Skin of body (tissue), 1 donor: ENCODE measurements at regions not wholly inside any gene's neighbourhood (a gene's known extent, or its start where the extent isn't known, plus 50 kb on each side); places are given as distances from the start of the nearest gene placed in this dataset.

Experiments
- DNase-seq: peaks from one replicate; lab custom pipeline; 2025; lab: John Stamatoyannopoulos, UW

GRCh38 chr15:98519767-98520550 lies 128.4 kb upstream of the IGF1R start:
- DNase-seq = no peak

GRCh38 chr15:98522127-98522526 lies 126.2 kb upstream of the IGF1R start:
- DNase-seq = no peak

- peak; percentile 55 for DNase-seq
Measured at GRCh38 chr15:98523912-98524662, 124.3 kb upstream of the IGF1R start.

GRCh38 chr15:98524838-98525660 lies 123.3 kb upstream of the IGF1R start:
- peak; percentile 74 for DNase-seq

GRCh38 chr15:98525661-98526001 lies 122.7 kb upstream of the IGF1R start:
- DNase-seq = peak; percentile 79

- DNase-seq = no peak
Measured at GRCh38 chr15:98526094-98526493, 122.2 kb upstream of the IGF1R start.

GRCh38 chr15:98528046-98528725 lies 120.2 kb upstream of the IGF1R start:
- no peak for DNase-seq

GRCh38 chr15:98529205-98530145 lies 118.9 kb upstream of the IGF1R start:
- DNase-seq = no peak

GRCh38 chr15:98530570-98530969 lies 117.8 kb upstream of the IGF1R start:
- no peak for DNase-seq

GRCh38 chr15:98532063-98532462 lies 116.3 kb upstream of the IGF1R start:
- no peak for DNase-seq

- no peak for DNase-seq
Measured at GRCh38 chr15:98536976-98537375, 111.4 kb upstream of the IGF1R start.

GRCh38 chr15:98537516-98538060 lies 110.8 kb upstream of the IGF1R start:
- DNase-seq = peak; percentile 65

- DNase-seq = no peak
Measured at GRCh38 chr15:98541519-98541918, 106.8 kb upstream of the IGF1R start.

GRCh38 chr15:98543237-98543636 lies 105.1 kb upstream of the IGF1R start:
- no peak for DNase-seq

- DNase-seq = no peak
Measured at GRCh38 chr15:98546329-98546728, 102.0 kb upstream of the IGF1R start.

GRCh38 chr15:98547275-98547674 lies 101.1 kb upstream of the IGF1R start:
- DNase-seq = peak; percentile 53

GRCh38 chr15:98547741-98548138 lies 100.6 kb upstream of the IGF1R start:
- peak; percentile 55 for DNase-seq

- DNase-seq = peak; percentile 76
Measured at GRCh38 chr15:98548139-98548971, 100.0 kb upstream of the IGF1R start.

- no peak for DNase-seq
Measured at GRCh38 chr15:98549003-98549402, 99.3 kb upstream of the IGF1R start.
